H9 (cell line): ENCODE measurements at regions not wholly inside any gene's neighbourhood (a gene's known extent, or its start where the extent isn't known, plus 50 kb on each side); places are given as distances from the start of the nearest gene placed in this dataset.

Experiments used
- DNase-seq: peaks from one replicate; pipeline ENCODE4 v3.0.0-alpha.2; 2017
- H2AFZ ChIP-seq: one replicate; pipeline ENCODE4 v1.6.1; 2013; ENCODE audit warnings: mild to moderate bottlenecking, low read length, control low read depth, moderate library complexity
- H2AK5ac ChIP-seq: 2 replicates; pipeline ENCODE4 v1.6.1; 2013; ENCODE audit warnings: low read length, control low read depth, mixed read lengths; ENCODE audit not compliant: insufficient read length
- H2BK120ac ChIP-seq: one replicate; pipeline ENCODE4 v1.6.1; 2013; ENCODE audit warnings: low read depth, mild to moderate bottlenecking, low read length, control low read depth, inconsistent platforms; ENCODE audit not compliant: poor library complexity, severe bottlenecking
- H2BK12ac ChIP-seq: 2 replicates; pipeline ENCODE4 v1.6.1; 2013; ENCODE audit warnings: low read length, control low read depth, mixed read lengths, low read depth; ENCODE audit not compliant: insufficient read length
- H2BK15ac ChIP-seq: 2 replicates; pipeline ENCODE4 v1.6.1; 2013; ENCODE audit warnings: low read depth, low read length, control low read depth
- H2BK20ac ChIP-seq: one replicate; pipeline ENCODE4 v1.6.1; 2013; ENCODE audit warnings: low read depth, mild to moderate bottlenecking, low read length, control low read depth, inconsistent platforms; ENCODE audit not compliant: poor library complexity, severe bottlenecking
- H2BK5ac ChIP-seq: 2 replicates; pipeline ENCODE4 v1.6.1; 2013; ENCODE audit warnings: low read length, control low read depth, mixed read lengths; ENCODE audit not compliant: insufficient read length
- H3K14ac ChIP-seq: 2 replicates; pipeline ENCODE4 v1.6.1; 2013; ENCODE audit warnings: low read length, control low read depth; ENCODE audit not compliant: insufficient read depth
- H3K18ac ChIP-seq: 2 replicates; pipeline ENCODE4 v1.6.1; 2013; ENCODE audit warnings: low read depth, mild to moderate bottlenecking, mixed read lengths, low read length, control low read depth; ENCODE audit not compliant: insufficient read length
- H3K23ac ChIP-seq: 2 replicates; pipeline ENCODE4 v1.6.1; 2013; ENCODE audit warnings: low read length, control low read depth, mixed read lengths, low read depth; ENCODE audit not compliant: insufficient read length
- H3K23me2 ChIP-seq: 2 replicates; pipeline ENCODE4 v1.6.1; 2013; ENCODE audit warnings: low read depth, mild to moderate bottlenecking, mixed read lengths, low read length, control low read depth; ENCODE audit not compliant: insufficient read length, poor library complexity, severe bottlenecking
- H3K27ac ChIP-seq: 2 replicates; pipeline ENCODE4 v1.5.1; 2013; ENCODE audit warnings: low read length, control low read depth, mixed read lengths, low read depth; ENCODE audit not compliant: insufficient read length
- H3K27me3 ChIP-seq: 2 replicates; pipeline ENCODE4 v1.6.1; 2013; ENCODE audit warnings: low read length, control low read depth, inconsistent platforms; ENCODE audit not compliant: insufficient read depth
- H3K4ac ChIP-seq: 2 replicates; pipeline ENCODE4 v1.6.1; 2013; ENCODE audit warnings: low read depth, mild to moderate bottlenecking, control low read depth, inconsistent platforms, low read length, moderate library complexity
- H3K4me1 ChIP-seq: 2 replicates; pipeline ENCODE4 v1.6.1; 2013; ENCODE audit warnings: low read length, control low read depth, inconsistent platforms; ENCODE audit not compliant: insufficient read depth
- H3K4me2 ChIP-seq: 2 replicates; pipeline ENCODE4 v1.6.1; 2013; ENCODE audit warnings: low read length, control low read depth, mixed read lengths; ENCODE audit not compliant: insufficient read length, insufficient read depth
- H3K56ac ChIP-seq: 2 replicates; pipeline ENCODE4 v1.6.1; 2013; ENCODE audit warnings: low read depth, mild to moderate bottlenecking, mixed read lengths, low read length, control low read depth; ENCODE audit not compliant: insufficient read length
- H3K79me1 ChIP-seq: 2 replicates; pipeline ENCODE4 v1.6.1; 2013; ENCODE audit warnings: low read depth, mild to moderate bottlenecking, moderate library complexity, low read length, control low read depth, inconsistent platforms; ENCODE audit not compliant: insufficient read depth, poor library complexity, severe bottlenecking
- H3K79me2 ChIP-seq: 2 replicates; pipeline ENCODE4 v1.6.1; 2013; ENCODE audit warnings: low read length, control low read depth, inconsistent platforms; ENCODE audit not compliant: insufficient read depth
- H3K9ac ChIP-seq: 2 replicates; pipeline ENCODE4 v1.6.1; 2013; ENCODE audit warnings: low read length, control low read depth, mixed read lengths; ENCODE audit not compliant: insufficient read length; ENCODE audit errors: extremely low read depth
- H3K9me3 ChIP-seq: one replicate; pipeline ENCODE4 v1.6.1; 2013; ENCODE audit warnings: low read depth, low read length, inconsistent platforms; ENCODE audit not compliant: control insufficient read depth
- H3T11ph ChIP-seq: one replicate; pipeline ENCODE4 v1.6.1; 2013; ENCODE audit warnings: mild to moderate bottlenecking, low read length, control low read depth, inconsistent platforms
- H4K20me1 ChIP-seq: one replicate; pipeline ENCODE4 v1.6.1; 2013; ENCODE audit not compliant: control insufficient read depth, insufficient read length, insufficient read depth
- H4K5ac ChIP-seq: 2 replicates; pipeline ENCODE4 v1.6.1; 2013; ENCODE audit warnings: low read depth, mild to moderate bottlenecking, mixed read lengths, low read length, control low read depth; ENCODE audit not compliant: insufficient read length
- H4K8ac ChIP-seq: replicated peaks from 2 replicates; pipeline ENCODE4 v1.6.1; 2013; ENCODE audit warnings: low read length, control low read depth, mixed read lengths, low read depth; ENCODE audit not compliant: insufficient read length
- H4K91ac ChIP-seq: 2 replicates; pipeline ENCODE4 v1.6.1; 2013; ENCODE audit warnings: low read depth, mild to moderate bottlenecking, moderate library complexity, mixed read lengths, low read length, control low read depth; ENCODE audit not compliant: insufficient read length
- H3K27ac Mint-ChIP-seq, 3 experiments: 2 replicates in 2 of 3; 3 replicates in 1 of 3; pipeline ENCODE4 v1.8.0; 2020 to 2021; ENCODE audit warnings: mixed read lengths in 3 of 3, mild to moderate bottlenecking in 1 of 3, moderate library complexity in 1 of 3
- H3K27me3 Mint-ChIP-seq: 2 replicates; pipeline ENCODE4 v1.8.0; 2021; ENCODE audit warnings: low read depth, mild to moderate bottlenecking, moderate library complexity, mixed read lengths
- H3K36me3 Mint-ChIP-seq, 3 experiments: 2 replicates in 2 of 3; 3 replicates in 1 of 3; pipeline ENCODE4 v1.8.0; 2020 to 2021; ENCODE audit warnings: low read depth in 3 of 3, mixed read lengths in 3 of 3; ENCODE audit not compliant: insufficient read depth in 1 of 3
- H3K4me1 Mint-ChIP-seq, 2 experiments: 2 replicates each; pipeline ENCODE4 v1.8.0; 2020; ENCODE audit warnings: mixed read lengths in 2 of 2
- H3K4me3 Mint-ChIP-seq, 2 experiments: 2 replicates in 1 of 2; 3 replicates in 1 of 2; pipeline ENCODE4 v1.8.0; 2020 to 2021; ENCODE audit warnings: mild to moderate bottlenecking in 2 of 2, mixed read lengths in 2 of 2, moderate library complexity in 1 of 2
- H3K9me3 Mint-ChIP-seq, 2 experiments: 2 replicates in 1 of 2; 3 replicates in 1 of 2; pipeline ENCODE4 v1.8.0; 2020; ENCODE audit warnings: mild to moderate bottlenecking in 2 of 2, mixed read lengths in 2 of 2, moderate library complexity in 1 of 2
- CTCF ChIP-seq: fragments of 200-600 bp; sonication (generic); conservative IDR thresholded peaks from 3 replicates; pipeline ENCODE4 v1.8.0; 2021; ENCODE audit warnings: antibody characterized with exemption, mild to moderate bottlenecking
- WGBS: extraction: QIAGEN DNeasy Blood & Tissue Kit; methylation state at CpG from one replicate; pipeline ENCODE4 v1.1.7; 2013; ENCODE audit warnings: missing lambda C conversion rate, low lambda C conversion rate, mixed read lengths; ENCODE audit not compliant: insufficient read length; ENCODE audit errors: extremely low coverage; 5-methylcytosine and 5-hydroxymethylcytosine counted together

DNA sequence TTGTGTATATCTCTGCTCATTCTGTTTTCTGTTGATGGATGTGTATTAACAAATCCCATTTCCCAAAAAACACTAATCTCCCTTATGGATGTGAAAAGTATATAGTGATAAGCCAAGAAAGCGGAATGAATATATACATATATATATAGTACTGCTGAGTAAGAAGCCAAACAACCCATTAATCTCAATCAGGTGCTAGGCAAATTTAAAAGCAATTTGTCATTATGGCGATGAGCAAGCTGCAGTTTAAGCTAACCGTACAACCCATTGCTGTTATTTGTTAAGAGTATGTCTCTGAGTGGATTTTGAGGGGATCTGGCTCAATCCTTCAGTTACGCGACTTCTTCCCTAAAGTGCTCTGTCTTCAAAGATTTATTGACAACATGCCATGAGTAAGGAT is 640.4 kb upstream of the ARRDC3 start:
- H2BK15ac ChIP-seq, result no peak overlapping the region
- no peaks in the 10 kb centered on the region for H3K79me2 ChIP-seq
- TF ChIP-seq CTCF, result no peak
- H3K9me3 ChIP-seq, result no peaks in the 10 kb centered on the region
- H2BK5ac ChIP-seq, result no peak overlapping the region
- no peaks in the 10 kb centered on the region for H4K20me1 ChIP-seq
- DNase-seq, result no peak
- Mint-ChIP-seq H3K36me3 (no peaks in the 10 kb centered on the region), H3K27ac (no peak overlapping the region), H3K4me3 (no peak overlapping the region), H3K9me3 (no peaks in the 10 kb centered on the region), H3K27me3 (no peaks in the 10 kb centered on the region), H3K4me1 (no peaks in the 10 kb centered on the region)
- no peak overlapping the region for H4K8ac ChIP-seq
- H2BK120ac ChIP-seq, result no peak overlapping the region
- no peak overlapping the region for H3K56ac ChIP-seq
- no peak overlapping the region for H2AK5ac ChIP-seq
- H4K91ac ChIP-seq, result no peak overlapping the region
- H2BK12ac ChIP-seq, result no peak overlapping the region
- no peak overlapping the region for H3K14ac ChIP-seq
- no peak overlapping the region for H3K18ac ChIP-seq
- H3K23ac ChIP-seq, result no peak overlapping the region
- no peak overlapping the region for H3K4me2 ChIP-seq
- H3K9ac ChIP-seq, result no peak overlapping the region
- H3K4ac ChIP-seq, result no peak overlapping the region
- H4K5ac ChIP-seq, result no peak overlapping the region
- no peak overlapping the region for H3T11ph ChIP-seq
- no CpG with 5 or more reads among the region's 5 CpGs for WGBS
- H3K27ac ChIP-seq, result no peak overlapping the region
- no peak overlapping the region for H2BK20ac ChIP-seq
- no peaks in the 10 kb centered on the region for H3K27me3 ChIP-seq
- H3K79me1 ChIP-seq, result no peaks in the 10 kb centered on the region
- no peak overlapping the region for H2AFZ ChIP-seq
- no peaks in the 10 kb centered on the region for H3K23me2 ChIP-seq
- no peaks in the 10 kb centered on the region for H3K4me1 ChIP-seq
